Activated T-cell treated with anti-CD3 and anti-CD28 coated beads, Interleukin-2, amount 50 U/mL, for 72 hours (primary cell): ENCODE measurements at regions not wholly inside any gene's neighbourhood (a gene's known extent, or its start where the extent isn't known, plus 50 kb on each side); places are given as distances from the start of the nearest gene placed in this dataset.
"Not testable (repeated sequence)": the region's sequence is repeated elsewhere in the genome, so short reads cannot be mapped to it uniquely, and the experiment has no call there.

ENCODE experiments used
- ATAC-seq, 2 donors: fragments of 150-1000 bp; cut with Tn5 transposase; replicated peaks in 1 of 2; 2 replicates each; pipeline ENCODE4 v1.10.0; 2021; ENCODE audit warnings: moderate library complexity in 2 of 2, mild to moderate bottlenecking in 1 of 2
- DNase-seq, 2 donors: peaks; one replicate each; pipeline ENCODE4 v3.0.0; 2021 to 2022; ENCODE audit warnings: mixed read lengths in 1 of 2
- H3K27ac Mint-ChIP-seq: one replicate; pipeline ENCODE4 v1.8.0; 2022; ENCODE audit warnings: mild to moderate bottlenecking, moderate library complexity, mixed read lengths
- H3K27me3 Mint-ChIP-seq: one replicate; pipeline ENCODE4 v1.8.0; 2022; ENCODE audit warnings: low read depth, mixed read lengths
- H3K36me3 Mint-ChIP-seq, 2 donors: one replicate each; pipeline ENCODE4 v1.8.0; 2022; ENCODE audit warnings: mixed read lengths in 2 of 2, mild to moderate bottlenecking in 1 of 2; ENCODE audit not compliant: insufficient read depth in 2 of 2
- H3K4me1 Mint-ChIP-seq: one replicate; pipeline ENCODE4 v1.8.0; 2022; ENCODE audit warnings: low read depth, mixed read lengths
- H3K4me3 Mint-ChIP-seq, 2 donors: one replicate each; pipeline ENCODE4 v1.8.0; 2022; ENCODE audit warnings: mild to moderate bottlenecking in 2 of 2, mixed read lengths in 2 of 2, moderate library complexity in 2 of 2
- H3K9me3 Mint-ChIP-seq, 2 donors: one replicate each; pipeline ENCODE4 v1.8.0; 2022; ENCODE audit warnings: mixed read lengths in 2 of 2

DNA sequence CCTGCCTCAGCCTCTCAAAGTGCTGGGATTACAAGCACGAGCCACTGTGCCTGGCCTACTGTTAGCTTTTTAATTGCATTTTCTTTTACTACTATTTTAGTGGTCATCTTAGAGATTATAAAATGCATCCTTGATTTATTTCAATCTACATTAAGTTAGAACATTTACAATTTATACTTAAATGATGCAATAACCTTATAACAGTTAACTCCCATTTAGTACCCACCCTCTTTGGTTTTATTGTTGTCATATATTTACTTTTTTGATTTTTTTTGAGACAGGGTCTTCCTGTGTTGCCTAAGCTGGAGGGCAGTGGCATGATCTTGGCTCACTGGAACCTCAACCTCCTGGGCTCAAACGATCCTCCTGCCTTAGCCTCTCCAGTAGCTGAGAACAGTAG lies 77.3 kb downstream of the PPCDC start:
- Mint-ChIP-seq H3K4me1 (peaks cover 13% of the 10 kb centered on the region), H3K27ac (no peak overlapping the region), H3K9me3 (no peaks in the 10 kb centered on the region), H3K36me3 (peaks cover 0 to 1% of the 10 kb centered on the region in 2 donors), H3K4me3 (no peak overlapping the region), H3K27me3 (peaks cover 25% of the 10 kb centered on the region)
- DNase-seq (no peak), ATAC-seq (no peak)

DNA sequence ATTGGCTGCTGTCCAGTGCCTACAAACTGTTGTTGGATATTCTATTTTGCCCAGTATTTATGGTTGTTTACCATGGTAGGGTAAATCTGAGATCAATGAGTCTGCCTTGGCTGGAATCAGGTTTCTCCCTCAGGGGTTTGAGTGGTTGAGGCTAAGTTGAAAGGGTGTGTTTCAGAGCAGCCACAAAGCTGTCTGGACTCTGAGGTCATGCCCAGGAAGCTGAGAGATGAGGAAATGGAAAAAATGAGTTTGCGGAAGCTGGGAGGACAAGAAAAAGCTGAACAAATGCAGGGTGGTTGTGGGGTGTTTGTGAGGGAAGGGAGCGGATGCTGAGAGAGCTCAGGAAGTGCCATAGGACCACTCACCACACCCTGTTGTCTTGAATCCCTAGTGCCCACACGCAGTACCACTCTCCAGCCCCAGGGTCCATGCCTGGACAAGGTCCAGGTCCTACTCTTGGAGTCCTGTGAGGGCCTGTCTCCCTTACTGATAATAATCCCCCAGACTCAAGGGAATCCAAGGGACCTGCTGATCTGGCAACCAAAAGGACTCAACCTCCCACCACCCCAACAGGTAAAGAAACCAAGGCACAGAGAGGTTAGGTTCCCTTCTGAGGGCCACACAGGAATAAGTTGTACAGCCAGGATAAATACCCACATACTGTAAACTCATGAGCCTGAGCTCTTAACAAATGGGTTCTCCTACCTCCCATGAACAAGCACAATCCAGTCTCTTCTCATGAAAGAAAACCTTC lies 81.6 kb downstream of the PPCDC start:
- Mint-ChIP-seq H3K27me3 (peaks cover 34% of the 10 kb centered on the region), H3K4me3 (peak overlapping the region in 1 of 2 donors; percentile 6), H3K9me3 (no peaks in the 10 kb centered on the region), H3K36me3 (no peaks in the 10 kb centered on the region), H3K4me1 (peaks cover 44% of the 10 kb centered on the region), H3K27ac (peak overlapping the region; percentile 27)
- DNase-seq (peak; percentile 44), ATAC-seq (peak; percentile 33 to 51)

DNA sequence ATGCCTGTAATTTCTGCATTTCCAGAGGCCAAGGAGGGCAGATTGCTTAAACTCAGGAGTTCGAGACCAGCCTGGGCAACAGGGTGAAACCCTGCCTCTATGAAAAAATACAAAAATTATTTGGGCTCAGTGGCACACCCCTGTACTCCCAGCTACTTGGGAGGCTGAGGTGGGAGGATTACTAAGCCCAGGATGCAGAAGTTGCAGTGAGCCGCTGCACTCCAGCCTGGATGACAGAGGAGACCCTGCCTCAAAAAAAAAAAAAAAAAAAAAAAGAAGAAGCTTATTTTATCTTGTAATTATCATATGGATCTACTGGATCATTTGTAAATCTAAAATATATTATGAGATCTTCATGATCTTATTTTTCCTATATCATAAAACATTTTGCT lies 84.1 kb downstream of the PPCDC start:
- ATAC-seq = no peak
- peaks cover 45% of the 10 kb centered on the region for H3K27me3 Mint-ChIP-seq
- H3K4me1 Mint-ChIP-seq = peaks cover 65% of the 10 kb centered on the region
- H3K36me3 Mint-ChIP-seq = no peaks in the 10 kb centered on the region
- no peak for DNase-seq
- no peaks in the 10 kb centered on the region for H3K9me3 Mint-ChIP-seq
- no peak overlapping the region for H3K27ac Mint-ChIP-seq
- peak overlapping the region; percentile 77 to 93 for H3K4me3 Mint-ChIP-seq

DNA sequence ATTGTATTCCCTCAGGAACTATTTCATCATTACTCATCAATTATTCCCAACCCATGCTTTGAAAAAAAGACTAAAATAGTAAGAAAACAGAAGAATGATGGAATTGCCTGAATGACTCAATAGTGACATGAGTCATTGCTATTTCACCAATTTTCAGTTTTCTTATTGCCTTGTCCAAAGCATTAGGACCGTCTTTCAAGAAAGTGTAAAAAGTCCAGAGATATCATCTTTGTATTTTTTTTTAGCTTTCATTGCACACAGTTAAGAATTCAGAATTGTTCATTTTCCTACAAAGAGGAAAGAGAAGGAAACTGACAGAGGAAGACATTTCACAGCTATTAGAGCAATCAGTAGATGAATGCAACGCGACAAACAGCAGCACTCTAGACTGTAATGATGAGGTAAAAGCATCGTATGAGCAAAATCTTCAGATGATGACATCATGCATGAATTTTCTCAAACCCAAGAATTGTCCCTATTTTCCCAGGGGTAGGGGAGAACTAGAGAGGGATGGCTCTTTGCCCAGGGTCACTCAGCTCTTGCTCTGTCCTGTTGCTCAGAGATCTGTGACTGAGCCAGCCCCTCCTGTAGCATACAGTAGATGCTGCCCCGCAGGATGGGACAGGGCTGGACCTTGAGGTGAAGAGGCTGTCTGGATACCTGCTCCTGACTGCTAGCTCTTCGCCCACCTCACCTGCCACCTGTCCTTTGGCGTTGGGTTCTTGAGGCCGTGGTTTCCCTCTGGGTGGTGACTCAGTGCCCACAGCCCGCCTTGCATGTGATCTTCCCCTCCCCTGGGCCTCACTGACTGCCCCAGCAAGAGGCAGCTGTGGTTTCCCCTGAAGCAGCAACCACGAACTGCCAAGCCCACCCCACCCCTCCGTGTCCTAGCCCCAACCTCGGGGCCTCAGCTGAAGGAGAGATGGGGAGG lies 84.8 kb downstream of the PPCDC start:
- DNase-seq = peak; percentile 81 to 91
- Mint-ChIP-seq H3K27me3 (peaks cover 48% of the 10 kb centered on the region), H3K4me3 (peak overlapping the region; percentile 77 to 93), H3K36me3 (peaks cover 1 to 3% of the 10 kb centered on the region in 2 donors), H3K4me1 (peaks cover 71% of the 10 kb centered on the region), H3K9me3 (peaks cover 3 to 4% of the 10 kb centered on the region in 2 donors), H3K27ac (peak overlapping the region; percentile 90)
- ATAC-seq = peak; percentile 88 to 91

DNA sequence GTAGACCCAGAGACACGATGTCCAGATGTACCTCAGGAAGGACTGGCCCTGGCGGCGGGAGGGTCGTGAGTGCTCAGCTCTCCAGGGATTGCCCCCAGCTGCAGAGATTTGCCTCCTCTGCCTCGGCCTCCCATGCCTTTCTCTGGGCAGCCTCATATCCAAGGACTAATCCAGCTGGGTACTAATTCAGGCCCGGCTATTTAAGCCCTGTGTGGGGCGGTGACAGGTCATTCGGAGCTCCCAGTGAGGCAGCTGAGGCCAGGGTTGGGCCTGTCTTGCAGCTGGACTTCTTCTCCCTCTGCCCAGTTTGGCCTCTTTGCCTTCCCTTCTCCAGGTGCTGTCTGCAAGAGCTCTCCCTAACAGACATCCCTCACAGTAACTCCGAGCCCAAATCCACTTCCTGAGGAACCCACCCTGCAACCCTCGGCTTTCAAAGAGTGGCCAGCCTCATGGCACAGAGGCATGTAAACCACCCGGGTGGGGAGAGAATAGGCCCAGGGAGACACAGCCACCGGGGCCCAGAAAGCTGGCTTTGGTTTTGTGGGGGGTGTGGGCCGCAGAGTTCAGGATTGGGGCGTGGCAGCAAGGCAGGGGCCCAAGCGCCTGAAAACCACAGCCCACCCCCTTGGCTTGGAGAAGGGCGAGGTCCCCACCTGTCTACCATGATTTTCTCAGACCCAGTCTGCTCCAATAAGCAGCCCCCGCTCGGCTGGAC lies 85.8 kb downstream of the PPCDC start:
- Mint-ChIP-seq H3K4me1 (peaks cover 76% of the 10 kb centered on the region), H3K4me3 (peak overlapping the region; percentile 77 to 93), H3K36me3 (peaks cover 3 to 12% of the 10 kb centered on the region in 2 donors), H3K27me3 (peaks cover 45% of the 10 kb centered on the region), H3K27ac (no peak overlapping the region), H3K9me3 (peaks cover 4 to 5% of the 10 kb centered on the region in 2 donors)
- ATAC-seq = no peak
- DNase-seq = no peak

DNA sequence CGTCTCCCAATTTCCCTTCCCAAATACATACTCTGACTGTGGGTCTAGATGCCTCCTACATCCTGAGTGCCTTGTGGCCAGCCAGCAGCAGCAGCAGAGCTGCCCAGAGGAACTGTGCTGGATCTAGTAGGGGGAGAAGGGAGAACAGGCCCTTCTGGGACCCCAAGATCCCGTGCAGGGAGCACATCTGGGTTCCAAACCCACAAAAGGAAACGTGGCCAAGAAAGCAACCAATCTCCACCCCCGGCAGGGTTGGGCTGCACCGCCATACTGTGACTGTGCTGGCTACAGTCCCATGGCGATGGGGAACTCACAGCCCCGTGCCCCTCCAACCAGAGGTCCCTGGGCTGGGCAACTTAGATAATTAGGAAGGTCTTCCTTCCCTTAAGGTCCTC lies 86.3 kb downstream of the PPCDC start:
- no peak for ATAC-seq
- no peak overlapping the region for H3K27ac Mint-ChIP-seq
- peaks cover 76% of the 10 kb centered on the region for H3K4me1 Mint-ChIP-seq
- no peak for DNase-seq
- peaks cover 50% of the 10 kb centered on the region for H3K27me3 Mint-ChIP-seq
- peak overlapping the region; percentile 4 to 40 for H3K4me3 Mint-ChIP-seq
- H3K36me3 Mint-ChIP-seq = peaks cover 4 to 15% of the 10 kb centered on the region in 2 donors
- H3K9me3 Mint-ChIP-seq = peaks cover 4 to 5% of the 10 kb centered on the region in 2 donors

DNA sequence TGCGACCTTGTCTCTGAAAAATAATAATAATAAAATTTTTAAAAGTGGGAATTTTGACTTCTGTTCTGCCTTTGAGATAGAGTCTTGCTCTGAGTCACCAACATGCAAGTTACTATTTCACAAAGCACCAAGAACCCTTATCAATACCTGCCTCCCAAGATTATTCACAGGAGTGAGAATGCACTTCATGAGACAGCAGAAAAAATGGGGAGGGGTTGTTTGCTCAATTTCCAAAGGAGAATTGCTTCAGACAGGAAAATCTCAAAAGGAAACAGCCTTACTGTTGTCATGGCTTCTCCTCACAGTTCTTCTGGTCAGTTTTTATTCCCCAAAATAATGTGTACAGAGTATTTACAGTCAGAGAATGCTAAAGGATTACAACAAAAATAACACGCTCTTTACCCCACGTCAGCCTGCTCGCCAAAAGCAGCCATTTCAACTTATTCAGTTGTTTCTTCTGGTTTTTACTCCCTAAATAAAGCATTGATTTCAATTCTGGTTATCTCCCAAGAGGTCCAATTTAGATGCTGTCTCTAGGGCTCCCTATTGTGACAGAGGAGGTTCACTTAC lies 89.0 kb downstream of the PPCDC start:
- peaks cover 60% of the 10 kb centered on the region for H3K4me1 Mint-ChIP-seq
- H3K36me3 Mint-ChIP-seq = peaks cover 4 to 15% of the 10 kb centered on the region in 2 donors
- H3K27ac Mint-ChIP-seq = no peak overlapping the region
- H3K27me3 Mint-ChIP-seq = peaks cover 47% of the 10 kb centered on the region
- H3K9me3 Mint-ChIP-seq = peaks cover 4 to 5% of the 10 kb centered on the region in 2 donors
- H3K4me3 Mint-ChIP-seq = no peak overlapping the region
- DNase-seq = no peak
- no peak for ATAC-seq

DNA sequence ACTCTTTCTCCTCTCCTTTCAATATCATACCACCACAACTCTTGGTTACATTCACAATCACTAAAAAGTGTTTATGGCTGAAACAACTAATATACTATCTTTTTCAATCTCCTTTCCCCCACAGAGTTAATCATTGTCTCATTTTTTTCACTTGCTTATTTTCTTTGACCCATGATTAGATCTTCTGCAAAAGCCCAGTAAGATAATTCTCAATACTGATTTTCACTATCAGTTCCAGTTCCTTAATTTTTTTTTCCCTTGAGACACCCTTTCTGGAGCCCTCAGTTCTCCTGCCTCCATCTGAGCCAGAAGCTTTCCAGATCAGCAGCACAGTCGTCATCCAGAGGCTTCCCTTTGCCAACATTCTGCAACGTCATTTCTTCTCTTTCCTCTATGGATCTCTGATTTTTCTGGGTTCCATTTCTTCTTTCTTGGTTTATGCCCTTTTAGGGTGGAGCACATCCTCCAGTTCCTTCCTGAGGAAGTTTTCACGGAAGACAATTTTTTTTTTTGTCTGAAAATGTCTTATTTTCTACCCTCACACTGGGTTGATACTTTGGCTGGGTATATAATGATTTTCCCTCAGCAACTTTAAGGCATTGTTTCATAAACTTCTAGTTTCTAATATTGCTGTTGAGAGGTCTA lies 88.7 kb upstream of the C15orf39 start:
- Mint-ChIP-seq H3K4me1 (peaks cover 55% of the 10 kb centered on the region), H3K27ac (no peak overlapping the region), H3K36me3 (peaks cover 4 to 15% of the 10 kb centered on the region in 2 donors), H3K4me3 (no peak overlapping the region), H3K27me3 (peaks cover 49% of the 10 kb centered on the region), H3K9me3 (peaks cover 4 to 5% of the 10 kb centered on the region in 2 donors)
- no peak for ATAC-seq
- DNase-seq = no peak

DNA sequence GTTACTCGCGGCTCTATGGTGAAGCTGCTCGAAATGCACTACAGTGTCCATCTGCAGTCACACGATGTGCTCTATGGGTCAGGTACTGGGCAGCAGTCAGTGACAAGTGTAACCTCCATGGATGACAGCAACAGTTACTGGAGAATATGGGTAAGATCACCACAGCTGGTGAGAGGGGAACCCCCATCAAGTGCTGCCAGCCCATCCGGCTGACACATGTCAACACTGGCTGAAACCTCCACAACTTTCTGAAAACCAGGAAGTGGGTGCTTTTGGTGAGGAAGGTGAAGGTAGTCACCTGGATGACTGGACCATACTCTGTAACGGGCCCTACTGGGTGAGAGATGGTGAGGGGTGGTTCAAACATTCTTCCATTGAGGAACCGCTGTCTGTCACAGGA lies 87.4 kb upstream of the C15orf39 start:
- H3K4me3 Mint-ChIP-seq = no peak overlapping the region
- peaks cover 56% of the 10 kb centered on the region for H3K27me3 Mint-ChIP-seq
- ATAC-seq = peak; percentile 68 to 72
- no peak overlapping the region for H3K27ac Mint-ChIP-seq
- H3K36me3 Mint-ChIP-seq = peaks cover 4 to 15% of the 10 kb centered on the region in 2 donors
- H3K4me1 Mint-ChIP-seq = peaks cover 42% of the 10 kb centered on the region
- no peak for DNase-seq
- peaks cover 4 to 5% of the 10 kb centered on the region in 2 donors for H3K9me3 Mint-ChIP-seq

DNA sequence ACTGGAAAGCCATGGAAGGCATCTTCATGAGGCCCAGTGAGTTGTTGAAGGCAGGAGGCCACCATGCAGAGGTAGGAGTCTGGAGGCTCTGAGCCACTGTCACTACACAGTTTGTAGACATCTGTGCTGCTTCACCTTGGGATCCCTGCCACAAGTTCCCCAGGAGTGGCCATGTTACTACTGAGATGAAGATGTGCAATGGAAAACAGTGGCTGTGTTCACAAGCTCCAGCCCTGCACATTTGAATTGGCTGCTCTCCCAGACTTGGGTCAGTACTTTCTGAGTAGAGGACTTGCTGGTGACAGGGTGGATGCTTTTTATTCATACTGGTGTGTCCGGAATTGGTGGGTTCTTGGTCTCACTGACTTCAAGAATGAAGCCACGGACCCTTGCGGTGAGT lies 86.9 kb upstream of the C15orf39 start:
- Mint-ChIP-seq H3K27me3 (peaks cover 52% of the 10 kb centered on the region), H3K9me3 (peaks cover 4 to 5% of the 10 kb centered on the region in 2 donors), H3K27ac (no peak overlapping the region), H3K36me3 (peaks cover 4 to 15% of the 10 kb centered on the region in 2 donors), H3K4me3 (no peak overlapping the region), H3K4me1 (peaks cover 37% of the 10 kb centered on the region)
- DNase-seq (no peak), ATAC-seq (no peak)

DNA sequence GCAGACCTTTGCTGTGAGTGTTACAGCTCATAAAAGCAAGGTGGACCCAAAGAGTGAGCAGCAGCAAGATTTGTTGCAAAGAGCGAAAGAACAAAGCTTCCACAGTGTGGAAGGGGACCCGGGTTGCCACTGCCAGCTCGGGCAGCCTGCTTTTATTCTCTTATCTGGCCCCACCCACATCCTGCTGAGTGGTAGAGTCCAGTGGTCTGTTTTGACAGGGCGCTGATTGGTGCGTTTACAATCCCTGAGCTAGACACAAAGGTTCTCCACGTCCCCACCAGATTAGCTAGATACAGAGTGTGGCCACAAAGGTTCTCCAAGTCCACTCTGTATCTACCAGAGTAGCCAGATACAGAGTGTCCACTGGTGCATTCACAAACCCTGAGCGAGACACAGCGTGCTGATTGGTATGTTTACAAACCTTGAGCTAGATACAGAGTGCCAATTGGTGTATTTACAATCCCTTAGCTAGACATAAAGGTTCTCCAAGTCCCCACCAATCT lies 86.2 kb upstream of the C15orf39 start:
- Mint-ChIP-seq H3K4me1 (peaks cover 30% of the 10 kb centered on the region), H3K36me3 (peaks cover 4 to 15% of the 10 kb centered on the region in 2 donors), H3K27me3 (peaks cover 45% of the 10 kb centered on the region)
- H3K4me3 Mint-ChIP-seq, ATAC-seq, DNase-seq, H3K27ac Mint-ChIP-seq, H3K9me3 Mint-ChIP-seq: not testable (repeated sequence)

DNA sequence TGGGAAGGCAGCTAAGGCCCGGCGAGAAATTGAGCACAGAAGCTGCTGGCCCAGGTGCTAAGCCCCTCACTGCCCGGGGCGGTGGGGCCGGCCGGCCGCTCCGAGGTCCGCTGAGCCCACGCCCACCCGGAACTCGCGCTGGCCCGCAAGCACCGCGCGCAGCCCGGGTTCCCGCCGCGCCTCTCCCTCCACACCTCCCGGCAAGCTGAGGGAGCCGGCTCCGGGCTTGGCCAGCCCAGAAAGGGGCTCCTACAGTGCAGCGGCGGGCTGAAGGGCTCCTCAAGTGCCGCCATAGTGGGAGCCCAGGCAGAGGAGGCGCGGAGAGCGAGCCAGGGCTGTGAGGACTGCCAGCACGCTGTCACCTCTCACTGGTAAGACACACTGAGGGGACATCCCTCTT lies 85.5 kb upstream of the C15orf39 start:
- Mint-ChIP-seq H3K36me3 (peaks cover 4 to 15% of the 10 kb centered on the region in 2 donors), H3K4me1 (peaks cover 27% of the 10 kb centered on the region), H3K27me3 (peaks cover 38% of the 10 kb centered on the region)
- not testable (repeated sequence) for ATAC-seq, H3K9me3 Mint-ChIP-seq, DNase-seq, H3K27ac Mint-ChIP-seq, H3K4me3 Mint-ChIP-seq
